HT1080 (cell line): ENCODE measurements at regions not wholly inside any gene's neighbourhood (a gene's known extent, or its start where the extent isn't known, plus 50 kb on each side); places are given as distances from the start of the nearest gene placed in this dataset.
"Not testable (repeated sequence)": the region's sequence is repeated elsewhere in the genome, so short reads cannot be mapped to it uniquely, and the experiment has no call there.

ENCODE experiments used
- DNase-seq: peaks from one replicate; pipeline ENCODE4 v3.0.0-alpha.2; 2015; ENCODE audit warnings: low read depth

GRCh38 chr13:61672756-61673155 is 257.1 kb upstream of the PCDH20 start:
- no peak for DNase-seq

- no peak for DNase-seq
Observed at GRCh38 chr13:61670384-61671161, 254.9 kb upstream of the PCDH20 start.

GRCh38 chr13:61664801-61665705 is 249.4 kb upstream of the PCDH20 start:
- DNase-seq, result peak; percentile 76

- no peak for DNase-seq
Observed at GRCh38 chr13:61654481-61654880, 238.8 kb upstream of the PCDH20 start.

- no peak for DNase-seq
Observed at GRCh38 chr13:61648547-61648946, 232.9 kb upstream of the PCDH20 start.

- DNase-seq, result no peak
Observed at GRCh38 chr13:61612192-61612591, 196.5 kb upstream of the PCDH20 start.

- DNase-seq, result no peak
Observed at GRCh38 chr13:61608138-61608537, 192.5 kb upstream of the PCDH20 start.

- no peak for DNase-seq
Observed at GRCh38 chr13:61600360-61601033, 184.8 kb upstream of the PCDH20 start.

- DNase-seq, result no peak
Observed at GRCh38 chr13:61592489-61592888, 176.8 kb upstream of the PCDH20 start.

GRCh38 chr13:61575973-61576372 is 160.3 kb upstream of the PCDH20 start:
- DNase-seq, result no peak

- no peak for DNase-seq
Observed at GRCh38 chr13:61563645-61564044, 148.0 kb upstream of the PCDH20 start.

GRCh38 chr13:61546911-61547310 is 131.3 kb upstream of the PCDH20 start:
- DNase-seq, result no peak

GRCh38 chr13:61546413-61546812 is 130.8 kb upstream of the PCDH20 start:
- DNase-seq, result no peak

GRCh38 chr13:61536433-61536832 is 120.8 kb upstream of the PCDH20 start:
- no peak for DNase-seq

GRCh38 chr13:61531383-61532065 is 115.9 kb upstream of the PCDH20 start:
- no peak for DNase-seq

GRCh38 chr13:61519214-61519613 is 103.6 kb upstream of the PCDH20 start:
- not testable (repeated sequence) for DNase-seq

- no peak for DNase-seq
Observed at GRCh38 chr13:61508936-61509335, 93.3 kb upstream of the PCDH20 start.

GRCh38 chr13:61500176-61500575 is 84.5 kb upstream of the PCDH20 start:
- no peak for DNase-seq

GRCh38 chr13:61495648-61496047 is 80.0 kb upstream of the PCDH20 start:
- DNase-seq, result no peak

GRCh38 chr13:61493556-61493955 is 77.9 kb upstream of the PCDH20 start:
- DNase-seq, result not testable (repeated sequence)

- DNase-seq, result no peak
Observed at GRCh38 chr13:61486496-61486895, 70.8 kb upstream of the PCDH20 start.
